ENCODE measurements at regions not wholly inside any gene's neighbourhood (a gene's known extent, or its start where the extent isn't known, plus 50 kb on each side); places are given as distances from the start of the nearest gene placed in this dataset.

DNA sequence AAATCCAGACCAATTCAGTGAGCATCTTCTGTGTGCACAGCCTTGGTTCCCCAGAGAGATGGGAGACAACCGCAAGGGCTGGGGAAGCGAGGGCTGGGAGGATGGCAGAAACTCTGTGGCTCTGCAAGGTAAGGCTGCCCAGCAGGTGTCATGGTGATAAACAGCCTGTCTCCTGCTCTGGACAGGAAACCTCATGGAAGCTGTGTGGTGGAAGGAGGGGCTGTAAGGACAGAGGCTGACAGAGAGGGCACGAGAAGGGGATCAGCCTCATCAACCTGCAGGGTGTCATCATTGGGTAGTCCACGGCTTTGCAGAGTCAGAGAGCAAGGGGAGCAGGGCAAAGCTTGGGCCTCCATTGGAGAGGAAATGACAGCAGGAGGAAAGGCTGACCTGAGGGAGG, 138.4 kb upstream of the CADM1 start:
- TF ChIP-seq, protein P1, sequence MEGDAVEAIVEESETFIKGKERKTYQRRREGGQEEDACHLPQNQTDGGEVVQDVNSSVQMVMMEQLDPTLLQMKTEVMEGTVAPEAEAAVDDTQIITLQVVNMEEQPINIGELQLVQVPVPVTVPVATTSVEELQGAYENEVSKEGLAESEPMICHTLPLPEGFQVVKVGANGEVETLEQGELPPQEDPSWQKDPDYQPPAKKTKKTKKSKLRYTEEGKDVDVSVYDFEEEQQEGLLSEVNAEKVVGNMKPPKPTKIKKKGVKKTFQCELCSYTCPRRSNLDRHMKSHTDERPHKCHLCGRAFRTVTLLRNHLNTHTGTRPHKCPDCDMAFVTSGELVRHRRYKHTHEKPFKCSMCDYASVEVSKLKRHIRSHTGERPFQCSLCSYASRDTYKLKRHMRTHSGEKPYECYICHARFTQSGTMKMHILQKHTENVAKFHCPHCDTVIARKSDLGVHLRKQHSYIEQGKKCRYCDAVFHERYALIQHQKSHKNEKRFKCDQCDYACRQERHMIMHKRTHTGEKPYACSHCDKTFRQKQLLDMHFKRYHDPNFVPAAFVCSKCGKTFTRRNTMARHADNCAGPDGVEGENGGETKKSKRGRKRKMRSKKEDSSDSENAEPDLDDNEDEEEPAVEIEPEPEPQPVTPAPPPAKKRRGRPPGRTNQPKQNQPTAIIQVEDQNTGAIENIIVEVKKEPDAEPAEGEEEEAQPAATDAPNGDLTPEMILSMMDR (IDR thresholded peaks at IDR 0.05; ENCODE audit: low read length), result no peak
- no peak for TF ChIP-seq EZH2 (IDR thresholded peaks at IDR 0.05; ENCODE audit: borderline replicate concordance, low read length)

Measured in OCI-LY1 (cell line).